Epithelial cell of proximal tubule (primary cell): ENCODE measurements at regions not wholly inside any gene's neighbourhood (a gene's known extent, or its start where the extent isn't known, plus 50 kb on each side); places are given as distances from the start of the nearest gene placed in this dataset.

Source experiments
- DNase-seq: peaks from one replicate; pipeline ENCODE4 v3.0.0-alpha.2; 2011; ENCODE audit warnings: low read depth
- H3K4me3 ChIP-seq: 2 replicates; pipeline ENCODE4 v1.5.1; 2011; ENCODE audit warnings: low read depth, mild to moderate bottlenecking, low read length
- TF ChIP-seq, protein P1 (sequence below): conservative IDR thresholded peaks from 2 replicates; pipeline ENCODE4 v1.5.1; 2012; ENCODE audit warnings: low read depth, mild to moderate bottlenecking, low read length

DNA sequence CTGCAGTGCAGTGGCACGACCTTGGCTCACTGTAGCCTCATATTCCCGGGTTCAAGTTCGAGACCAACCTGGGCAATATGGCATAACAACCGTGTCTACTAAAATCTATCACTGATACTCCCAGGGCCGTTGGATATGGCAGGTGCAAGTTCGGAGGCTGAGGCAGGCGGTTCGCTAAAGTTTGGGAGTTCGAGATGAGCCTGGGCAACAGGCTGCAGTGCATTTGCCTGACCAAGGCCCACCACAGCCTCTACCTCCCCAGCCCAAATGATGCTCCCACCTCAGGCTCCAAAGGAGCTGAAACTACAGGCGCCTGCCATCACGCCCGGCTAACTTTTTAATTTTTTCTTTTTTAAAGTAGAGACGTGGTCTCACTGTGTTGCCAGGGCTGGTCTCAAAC is 177.1 kb upstream of the ALG10B start:
- no peak for DNase-seq
- H3K4me3 ChIP-seq = peak overlapping the region; percentile 65
- TF ChIP-seq, protein P1, sequence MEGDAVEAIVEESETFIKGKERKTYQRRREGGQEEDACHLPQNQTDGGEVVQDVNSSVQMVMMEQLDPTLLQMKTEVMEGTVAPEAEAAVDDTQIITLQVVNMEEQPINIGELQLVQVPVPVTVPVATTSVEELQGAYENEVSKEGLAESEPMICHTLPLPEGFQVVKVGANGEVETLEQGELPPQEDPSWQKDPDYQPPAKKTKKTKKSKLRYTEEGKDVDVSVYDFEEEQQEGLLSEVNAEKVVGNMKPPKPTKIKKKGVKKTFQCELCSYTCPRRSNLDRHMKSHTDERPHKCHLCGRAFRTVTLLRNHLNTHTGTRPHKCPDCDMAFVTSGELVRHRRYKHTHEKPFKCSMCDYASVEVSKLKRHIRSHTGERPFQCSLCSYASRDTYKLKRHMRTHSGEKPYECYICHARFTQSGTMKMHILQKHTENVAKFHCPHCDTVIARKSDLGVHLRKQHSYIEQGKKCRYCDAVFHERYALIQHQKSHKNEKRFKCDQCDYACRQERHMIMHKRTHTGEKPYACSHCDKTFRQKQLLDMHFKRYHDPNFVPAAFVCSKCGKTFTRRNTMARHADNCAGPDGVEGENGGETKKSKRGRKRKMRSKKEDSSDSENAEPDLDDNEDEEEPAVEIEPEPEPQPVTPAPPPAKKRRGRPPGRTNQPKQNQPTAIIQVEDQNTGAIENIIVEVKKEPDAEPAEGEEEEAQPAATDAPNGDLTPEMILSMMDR = no peak

DNA sequence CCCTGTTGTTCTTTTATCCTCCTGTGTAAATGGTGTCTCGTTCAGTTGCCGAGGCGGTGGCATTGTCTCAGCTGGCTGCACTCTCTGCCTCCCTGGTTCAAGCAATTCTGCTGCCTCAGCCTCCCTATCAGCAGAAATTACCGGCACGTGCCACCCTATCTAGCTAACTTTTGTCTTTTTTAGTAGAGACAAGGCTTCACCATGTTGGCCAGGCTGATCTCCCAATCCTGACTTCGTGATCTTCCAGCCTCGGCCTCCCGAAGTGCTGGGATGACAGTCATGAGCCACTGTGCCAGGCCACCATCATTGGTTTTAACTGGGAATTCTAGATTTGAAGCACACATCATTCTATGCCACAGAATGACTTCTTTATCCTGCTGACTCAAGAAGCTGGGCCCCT is 175.3 kb upstream of the ALG10B start:
- no peak for DNase-seq
- TF ChIP-seq, protein P1 = no peak
- no peak overlapping the region for H3K4me3 ChIP-seq

GRCh38 chr12:38141861-38142260 is 174.7 kb upstream of the ALG10B start:
- no peak for DNase-seq
- H3K4me3 ChIP-seq = no peak overlapping the region
- TF ChIP-seq, protein P1 = no peak

- no peak for DNase-seq
- TF ChIP-seq, protein P1 = peak; percentile 55
- H3K4me3 ChIP-seq = no peak overlapping the region
Observed at GRCh38 chr12:38142974-38143373, 173.6 kb upstream of the ALG10B start.

- H3K4me3 ChIP-seq = no peak overlapping the region
- DNase-seq = no peak
- TF ChIP-seq, protein P1 = no peak
Observed at GRCh38 chr12:38144049-38144448, 172.5 kb upstream of the ALG10B start.

DNA sequence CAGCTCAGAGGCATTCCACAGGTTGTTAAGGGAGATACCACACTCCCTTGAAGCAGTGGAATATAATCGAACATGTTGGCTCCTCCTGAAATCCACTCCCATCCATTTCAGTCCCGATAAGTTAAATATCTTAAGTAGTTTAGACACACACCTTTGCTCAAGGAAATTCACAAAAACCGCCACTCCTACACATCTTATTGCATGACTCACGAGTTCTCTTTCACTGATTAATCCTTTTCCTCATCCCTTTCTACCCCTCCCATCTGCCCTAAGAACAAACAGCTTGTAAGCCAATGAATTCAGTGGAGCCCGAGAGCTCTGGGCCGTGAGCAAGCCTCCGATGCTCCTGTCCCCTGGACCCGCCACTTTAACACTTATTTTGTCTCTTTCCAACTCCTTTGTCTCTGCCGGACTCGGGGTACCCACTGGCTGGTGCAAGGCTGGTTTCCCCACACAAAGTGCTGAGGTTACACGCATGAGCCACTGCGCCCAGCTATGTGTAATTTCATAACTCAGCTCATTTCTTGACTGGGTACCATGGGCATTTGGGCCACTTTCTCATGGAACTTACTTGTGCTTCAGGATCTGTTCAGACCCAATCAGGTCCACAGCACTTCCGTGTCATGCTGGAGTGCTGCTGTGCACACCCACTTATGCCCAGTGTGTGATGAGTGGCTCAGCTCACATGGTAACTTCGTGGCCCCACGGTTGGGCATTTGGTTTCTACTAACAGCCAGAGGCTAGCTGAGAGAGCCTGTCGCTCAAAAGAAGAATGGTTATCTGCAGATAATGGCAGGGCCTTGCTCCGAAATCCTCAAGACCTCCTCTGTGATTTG is 171.8 kb upstream of the ALG10B start:
- peak; percentile 56 for DNase-seq
- H3K4me3 ChIP-seq = no peak overlapping the region
- TF ChIP-seq, protein P1 = no peak
